ENCODE measurements at regions not wholly inside any gene's neighbourhood (a gene's known extent, or its start where the extent isn't known, plus 50 kb on each side); places are given as distances from the start of the nearest gene placed in this dataset.
A peak's percentile ranks its signal among the peaks of the same experiment; 100 is the strongest.

DNA sequence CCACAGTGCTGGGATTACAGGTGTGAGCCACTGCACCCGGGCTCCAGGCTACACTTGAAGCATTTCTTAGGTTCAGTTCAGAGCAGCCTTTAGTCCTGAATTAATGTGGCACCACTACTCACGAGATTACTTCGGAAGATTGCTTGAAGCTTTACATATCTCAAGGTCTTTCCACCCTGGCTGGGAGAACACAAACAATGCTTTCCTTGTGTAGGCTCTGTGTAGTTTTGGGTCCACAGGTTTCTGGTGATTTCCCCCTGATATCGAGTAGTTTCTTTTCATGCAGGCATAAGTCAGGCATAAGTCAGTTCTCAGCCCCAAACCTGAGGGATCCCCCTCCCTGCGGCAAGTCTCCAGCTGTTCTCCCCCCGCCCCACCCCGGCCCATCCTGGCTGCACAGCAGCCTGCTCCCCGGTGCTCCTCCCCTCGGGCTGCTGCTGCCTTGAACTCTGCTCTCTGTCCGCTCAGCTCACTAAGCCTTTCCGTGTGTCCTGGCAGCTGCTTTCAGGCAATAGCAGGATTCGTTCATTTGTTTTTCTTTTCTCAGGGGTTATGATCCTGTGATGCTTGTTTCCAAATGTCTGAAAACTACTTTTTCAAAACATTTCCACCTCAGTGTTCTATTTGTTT, 417.7 kb downstream of the TMEM121 start:
- H3K36me3 ChIP-seq (ENCODE audit: control insufficient read depth in 4 of 4, insufficient read depth in 3 of 4, low read depth in 1 of 4, low read length in 3 of 4): no peaks in the 10 kb centered on the region
- H3K9me3 ChIP-seq (ENCODE audit: control insufficient read depth in 4 of 4, low read length in 3 of 4): no peaks in the 10 kb centered on the region
- peak overlapping the region; percentile 65 to 69 for H3K27ac ChIP-seq (ENCODE audit: low read depth in 1 of 2, low read length in 2 of 2)
- peaks cover 0 to 14% (median 7%) of the 10 kb centered on the region in 4 donors for H3K4me1 ChIP-seq (ENCODE audit: control insufficient read depth in 4 of 4, insufficient read depth in 4 of 4, low read length in 3 of 4)
- no peak for DNase-seq (ENCODE audit: low spot score)
- no peak overlapping the region for H3K4me3 ChIP-seq (ENCODE audit: low read depth in 1 of 3, low read length in 3 of 3)
- no peaks in the 10 kb centered on the region for H3K27me3 ChIP-seq (ENCODE audit: control insufficient read depth in 4 of 4, insufficient read depth in 4 of 4, low read length in 3 of 4)
- H3K9ac ChIP-seq (ENCODE audit: low read depth in 1 of 2, low read length in 2 of 2): no peak overlapping the region
- TF ChIP-seq JUND (IDR thresholded peaks at IDR 0.05) (peak in 1 of 2 donors; percentile 22), RXRA (IDR thresholded peaks at IDR 0.05) (peak in 1 of 2 donors; percentile 64), FOXA1 (IDR thresholded peaks at IDR 0.05) (no peak), RAD21 (IDR thresholded peaks at IDR 0.05) (no peak), YY1 (IDR thresholded peaks at IDR 0.05) (no peak), SP1 (IDR thresholded peaks at IDR 0.05) (no peak), FOXA2 (IDR thresholded peaks at IDR 0.05) (no peak), EGR1 (IDR thresholded peaks at IDR 0.05; ENCODE audit: low read depth in 2 of 2) (no peak), GABPA (IDR thresholded peaks at IDR 0.05 in 1 of 2, conservative IDR thresholded peaks at IDR 0.05 in 1 of 2) (no peak), HNF4G (IDR thresholded peaks at IDR 0.05) (no peak), TAF1 (conservative IDR thresholded peaks at IDR 0.05) (no peak), HNF4A (conservative IDR thresholded peaks at IDR 0.05) (peak in 1 of 2 donors; percentile 91), NR2F2 (IDR thresholded peaks at IDR 0.05) (no peak)
- TF ChIP-seq, protein P1, sequence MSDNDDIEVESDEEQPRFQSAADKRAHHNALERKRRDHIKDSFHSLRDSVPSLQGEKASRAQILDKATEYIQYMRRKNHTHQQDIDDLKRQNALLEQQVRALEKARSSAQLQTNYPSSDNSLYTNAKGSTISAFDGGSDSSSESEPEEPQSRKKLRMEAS (IDR thresholded peaks at IDR 0.05): no peak
- TF ChIP-seq, protein P2, sequence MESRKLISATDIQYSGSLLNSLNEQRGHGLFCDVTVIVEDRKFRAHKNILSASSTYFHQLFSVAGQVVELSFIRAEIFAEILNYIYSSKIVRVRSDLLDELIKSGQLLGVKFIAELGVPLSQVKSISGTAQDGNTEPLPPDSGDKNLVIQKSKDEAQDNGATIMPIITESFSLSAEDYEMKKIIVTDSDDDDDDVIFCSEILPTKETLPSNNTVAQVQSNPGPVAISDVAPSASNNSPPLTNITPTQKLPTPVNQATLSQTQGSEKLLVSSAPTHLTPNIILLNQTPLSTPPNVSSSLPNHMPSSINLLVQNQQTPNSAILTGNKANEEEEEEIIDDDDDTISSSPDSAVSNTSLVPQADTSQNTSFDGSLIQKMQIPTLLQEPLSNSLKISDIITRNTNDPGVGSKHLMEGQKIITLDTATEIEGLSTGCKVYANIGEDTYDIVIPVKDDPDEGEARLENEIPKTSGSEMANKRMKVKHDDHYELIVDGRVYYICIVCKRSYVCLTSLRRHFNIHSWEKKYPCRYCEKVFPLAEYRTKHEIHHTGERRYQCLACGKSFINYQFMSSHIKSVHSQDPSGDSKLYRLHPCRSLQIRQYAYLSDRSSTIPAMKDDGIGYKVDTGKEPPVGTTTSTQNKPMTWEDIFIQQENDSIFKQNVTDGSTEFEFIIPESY (IDR thresholded peaks at IDR 0.05): no peak
- TF ChIP-seq, protein P3, sequence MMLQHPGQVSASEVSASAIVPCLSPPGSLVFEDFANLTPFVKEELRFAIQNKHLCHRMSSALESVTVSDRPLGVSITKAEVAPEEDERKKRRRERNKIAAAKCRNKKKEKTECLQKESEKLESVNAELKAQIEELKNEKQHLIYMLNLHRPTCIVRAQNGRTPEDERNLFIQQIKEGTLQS (IDR thresholded peaks at IDR 0.05): no peak
- TF ChIP-seq, protein P4, sequence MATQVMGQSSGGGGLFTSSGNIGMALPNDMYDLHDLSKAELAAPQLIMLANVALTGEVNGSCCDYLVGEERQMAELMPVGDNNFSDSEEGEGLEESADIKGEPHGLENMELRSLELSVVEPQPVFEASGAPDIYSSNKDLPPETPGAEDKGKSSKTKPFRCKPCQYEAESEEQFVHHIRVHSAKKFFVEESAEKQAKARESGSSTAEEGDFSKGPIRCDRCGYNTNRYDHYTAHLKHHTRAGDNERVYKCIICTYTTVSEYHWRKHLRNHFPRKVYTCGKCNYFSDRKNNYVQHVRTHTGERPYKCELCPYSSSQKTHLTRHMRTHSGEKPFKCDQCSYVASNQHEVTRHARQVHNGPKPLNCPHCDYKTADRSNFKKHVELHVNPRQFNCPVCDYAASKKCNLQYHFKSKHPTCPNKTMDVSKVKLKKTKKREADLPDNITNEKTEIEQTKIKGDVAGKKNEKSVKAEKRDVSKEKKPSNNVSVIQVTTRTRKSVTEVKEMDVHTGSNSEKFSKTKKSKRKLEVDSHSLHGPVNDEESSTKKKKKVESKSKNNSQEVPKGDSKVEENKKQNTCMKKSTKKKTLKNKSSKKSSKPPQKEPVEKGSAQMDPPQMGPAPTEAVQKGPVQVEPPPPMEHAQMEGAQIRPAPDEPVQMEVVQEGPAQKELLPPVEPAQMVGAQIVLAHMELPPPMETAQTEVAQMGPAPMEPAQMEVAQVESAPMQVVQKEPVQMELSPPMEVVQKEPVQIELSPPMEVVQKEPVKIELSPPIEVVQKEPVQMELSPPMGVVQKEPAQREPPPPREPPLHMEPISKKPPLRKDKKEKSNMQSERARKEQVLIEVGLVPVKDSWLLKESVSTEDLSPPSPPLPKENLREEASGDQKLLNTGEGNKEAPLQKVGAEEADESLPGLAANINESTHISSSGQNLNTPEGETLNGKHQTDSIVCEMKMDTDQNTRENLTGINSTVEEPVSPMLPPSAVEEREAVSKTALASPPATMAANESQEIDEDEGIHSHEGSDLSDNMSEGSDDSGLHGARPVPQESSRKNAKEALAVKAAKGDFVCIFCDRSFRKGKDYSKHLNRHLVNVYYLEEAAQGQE (IDR thresholded peaks at IDR 0.05): peak; percentile 55
- TF ChIP-seq, protein P5, sequence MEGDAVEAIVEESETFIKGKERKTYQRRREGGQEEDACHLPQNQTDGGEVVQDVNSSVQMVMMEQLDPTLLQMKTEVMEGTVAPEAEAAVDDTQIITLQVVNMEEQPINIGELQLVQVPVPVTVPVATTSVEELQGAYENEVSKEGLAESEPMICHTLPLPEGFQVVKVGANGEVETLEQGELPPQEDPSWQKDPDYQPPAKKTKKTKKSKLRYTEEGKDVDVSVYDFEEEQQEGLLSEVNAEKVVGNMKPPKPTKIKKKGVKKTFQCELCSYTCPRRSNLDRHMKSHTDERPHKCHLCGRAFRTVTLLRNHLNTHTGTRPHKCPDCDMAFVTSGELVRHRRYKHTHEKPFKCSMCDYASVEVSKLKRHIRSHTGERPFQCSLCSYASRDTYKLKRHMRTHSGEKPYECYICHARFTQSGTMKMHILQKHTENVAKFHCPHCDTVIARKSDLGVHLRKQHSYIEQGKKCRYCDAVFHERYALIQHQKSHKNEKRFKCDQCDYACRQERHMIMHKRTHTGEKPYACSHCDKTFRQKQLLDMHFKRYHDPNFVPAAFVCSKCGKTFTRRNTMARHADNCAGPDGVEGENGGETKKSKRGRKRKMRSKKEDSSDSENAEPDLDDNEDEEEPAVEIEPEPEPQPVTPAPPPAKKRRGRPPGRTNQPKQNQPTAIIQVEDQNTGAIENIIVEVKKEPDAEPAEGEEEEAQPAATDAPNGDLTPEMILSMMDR (IDR thresholded peaks at IDR 0.05; ENCODE audit: low read depth, low read length, missing input control): no peak
- WGBS: 43% methylated on average over 12 of the region's 12 CpGs
